ENCODE measurements at regions not wholly inside any gene's neighbourhood (a gene's known extent, or its start where the extent isn't known, plus 50 kb on each side); places are given as distances from the start of the nearest gene placed in this dataset.

DNA sequence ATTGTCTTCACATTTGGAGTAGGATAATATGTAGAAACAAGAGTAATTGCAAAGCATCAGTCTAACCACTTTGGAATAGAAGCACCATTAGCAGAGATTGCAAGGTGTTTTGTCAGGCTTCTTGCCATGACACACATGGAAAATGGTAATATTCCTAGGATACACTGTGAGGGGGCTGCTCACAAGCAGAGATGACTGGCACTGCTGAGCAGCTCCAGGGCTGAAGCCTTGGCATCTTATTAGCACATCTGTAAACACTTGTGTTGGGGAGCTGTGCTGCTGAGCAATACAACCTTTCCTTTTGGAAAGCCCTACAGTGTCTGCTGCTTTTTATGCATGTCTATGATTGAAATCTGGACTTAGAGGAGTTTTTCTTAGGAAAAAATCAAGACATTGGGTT, 602.2 kb downstream of the XIRP2 start:
- TF ChIP-seq, protein P1, sequence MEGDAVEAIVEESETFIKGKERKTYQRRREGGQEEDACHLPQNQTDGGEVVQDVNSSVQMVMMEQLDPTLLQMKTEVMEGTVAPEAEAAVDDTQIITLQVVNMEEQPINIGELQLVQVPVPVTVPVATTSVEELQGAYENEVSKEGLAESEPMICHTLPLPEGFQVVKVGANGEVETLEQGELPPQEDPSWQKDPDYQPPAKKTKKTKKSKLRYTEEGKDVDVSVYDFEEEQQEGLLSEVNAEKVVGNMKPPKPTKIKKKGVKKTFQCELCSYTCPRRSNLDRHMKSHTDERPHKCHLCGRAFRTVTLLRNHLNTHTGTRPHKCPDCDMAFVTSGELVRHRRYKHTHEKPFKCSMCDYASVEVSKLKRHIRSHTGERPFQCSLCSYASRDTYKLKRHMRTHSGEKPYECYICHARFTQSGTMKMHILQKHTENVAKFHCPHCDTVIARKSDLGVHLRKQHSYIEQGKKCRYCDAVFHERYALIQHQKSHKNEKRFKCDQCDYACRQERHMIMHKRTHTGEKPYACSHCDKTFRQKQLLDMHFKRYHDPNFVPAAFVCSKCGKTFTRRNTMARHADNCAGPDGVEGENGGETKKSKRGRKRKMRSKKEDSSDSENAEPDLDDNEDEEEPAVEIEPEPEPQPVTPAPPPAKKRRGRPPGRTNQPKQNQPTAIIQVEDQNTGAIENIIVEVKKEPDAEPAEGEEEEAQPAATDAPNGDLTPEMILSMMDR (conservative IDR thresholded peaks at IDR 0.05) = no peak
- Mint-ChIP-seq H3K9me3 (no peaks in the 10 kb centered on the region), H3K36me3 (ENCODE audit: low read depth) (no peaks in the 10 kb centered on the region), H3K27me3 (ENCODE audit: low read depth) (no peaks in the 10 kb centered on the region), H3K4me3 (no peak overlapping the region), H3K27ac (ENCODE audit: unreplicated experiment) (no peak overlapping the region), H3K4me1 (no peaks in the 10 kb centered on the region)
- no peak for DNase-seq (ENCODE audit: low read depth, low spot score)

GRCh38 chr2:167489325-167489724, 601.0 kb downstream of the XIRP2 start:
- H3K36me3 Mint-ChIP-seq (ENCODE audit: low read depth) = no peaks in the 10 kb centered on the region
- no peaks in the 10 kb centered on the region for H3K9me3 Mint-ChIP-seq
- no peak overlapping the region for H3K27ac Mint-ChIP-seq (ENCODE audit: unreplicated experiment)
- H3K4me1 Mint-ChIP-seq = no peaks in the 10 kb centered on the region
- DNase-seq (ENCODE audit: low read depth, low spot score) = no peak
- TF ChIP-seq, protein P1 (conservative IDR thresholded peaks at IDR 0.05) = no peak
- H3K4me3 Mint-ChIP-seq = no peak overlapping the region
- H3K27me3 Mint-ChIP-seq (ENCODE audit: low read depth) = no peaks in the 10 kb centered on the region

GRCh38 chr2:167487728-167488127, 599.4 kb downstream of the XIRP2 start:
- no peaks in the 10 kb centered on the region for H3K4me1 Mint-ChIP-seq
- H3K27me3 Mint-ChIP-seq (ENCODE audit: low read depth) = no peaks in the 10 kb centered on the region
- no peaks in the 10 kb centered on the region for H3K9me3 Mint-ChIP-seq

GRCh38 chr2:167484875-167485274, 596.6 kb downstream of the XIRP2 start:
- Mint-ChIP-seq H3K36me3 (ENCODE audit: low read depth) (no peaks in the 10 kb centered on the region), H3K27me3 (ENCODE audit: low read depth) (no peaks in the 10 kb centered on the region), H3K9me3 (no peaks in the 10 kb centered on the region), H3K27ac (ENCODE audit: unreplicated experiment) (no peak overlapping the region), H3K4me3 (no peak overlapping the region), H3K4me1 (peaks cover 15% of the 10 kb centered on the region)
- TF ChIP-seq, protein P1 (conservative IDR thresholded peaks at IDR 0.05) = no peak
- no peak for DNase-seq (ENCODE audit: low read depth, low spot score)

More at GRCh38 chr2:167487728-167488127, 599.4 kb downstream of the XIRP2 start:
- TF ChIP-seq, protein P1 (conservative IDR thresholded peaks at IDR 0.05) = no peak
- no peak for DNase-seq (ENCODE audit: low read depth, low spot score)
- no peak overlapping the region for H3K4me3 Mint-ChIP-seq
- no peaks in the 10 kb centered on the region for H3K36me3 Mint-ChIP-seq (ENCODE audit: low read depth)
- no peak overlapping the region for H3K27ac Mint-ChIP-seq (ENCODE audit: unreplicated experiment)

- no peak overlapping the region for H3K27ac Mint-ChIP-seq (ENCODE audit: unreplicated experiment)
- no peak for DNase-seq (ENCODE audit: low read depth, low spot score)
- H3K4me3 Mint-ChIP-seq = no peak overlapping the region
- H3K4me1 Mint-ChIP-seq = peaks cover 47% of the 10 kb centered on the region
- no peaks in the 10 kb centered on the region for H3K27me3 Mint-ChIP-seq (ENCODE audit: low read depth)
- no peaks in the 10 kb centered on the region for H3K9me3 Mint-ChIP-seq
- TF ChIP-seq, protein P1 (conservative IDR thresholded peaks at IDR 0.05) = no peak
- no peaks in the 10 kb centered on the region for H3K36me3 Mint-ChIP-seq (ENCODE audit: low read depth)
Measured at GRCh38 chr2:167480986-167481309, 592.7 kb downstream of the XIRP2 start.

Data from neural crest cell (in vitro differentiated cells).